ENCODE measurements at regions not wholly inside any gene's neighbourhood (a gene's known extent, or its start where the extent isn't known, plus 50 kb on each side); places are given as distances from the start of the nearest gene placed in this dataset.

DNA sequence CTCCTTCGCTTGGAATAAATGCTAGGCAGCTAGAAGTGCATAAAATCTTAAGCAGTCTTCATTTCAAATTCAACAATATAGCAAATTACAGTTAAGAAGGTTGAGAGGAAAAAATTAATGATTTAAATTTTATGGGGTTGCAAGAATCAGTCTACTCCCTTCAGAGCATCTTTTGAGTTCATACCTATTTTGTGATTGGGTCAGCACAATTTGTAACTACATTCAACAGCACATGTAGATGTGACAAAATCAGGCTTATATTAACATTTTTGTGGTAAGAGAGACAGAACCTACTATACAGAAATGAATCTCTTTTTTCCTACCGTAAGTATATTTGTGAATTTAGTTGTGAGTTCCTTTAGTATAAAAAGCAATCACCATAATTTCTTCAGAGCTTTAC, 520.6 kb upstream of the HTR2A start:
- TF ChIP-seq MAZ (IDR thresholded peaks at IDR 0.05; ENCODE audit: borderline replicate concordance, low read depth, low read length), result no peak
- TF ChIP-seq, protein P1, sequence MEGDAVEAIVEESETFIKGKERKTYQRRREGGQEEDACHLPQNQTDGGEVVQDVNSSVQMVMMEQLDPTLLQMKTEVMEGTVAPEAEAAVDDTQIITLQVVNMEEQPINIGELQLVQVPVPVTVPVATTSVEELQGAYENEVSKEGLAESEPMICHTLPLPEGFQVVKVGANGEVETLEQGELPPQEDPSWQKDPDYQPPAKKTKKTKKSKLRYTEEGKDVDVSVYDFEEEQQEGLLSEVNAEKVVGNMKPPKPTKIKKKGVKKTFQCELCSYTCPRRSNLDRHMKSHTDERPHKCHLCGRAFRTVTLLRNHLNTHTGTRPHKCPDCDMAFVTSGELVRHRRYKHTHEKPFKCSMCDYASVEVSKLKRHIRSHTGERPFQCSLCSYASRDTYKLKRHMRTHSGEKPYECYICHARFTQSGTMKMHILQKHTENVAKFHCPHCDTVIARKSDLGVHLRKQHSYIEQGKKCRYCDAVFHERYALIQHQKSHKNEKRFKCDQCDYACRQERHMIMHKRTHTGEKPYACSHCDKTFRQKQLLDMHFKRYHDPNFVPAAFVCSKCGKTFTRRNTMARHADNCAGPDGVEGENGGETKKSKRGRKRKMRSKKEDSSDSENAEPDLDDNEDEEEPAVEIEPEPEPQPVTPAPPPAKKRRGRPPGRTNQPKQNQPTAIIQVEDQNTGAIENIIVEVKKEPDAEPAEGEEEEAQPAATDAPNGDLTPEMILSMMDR (conservative IDR thresholded peaks at IDR 0.05; ENCODE audit: low read depth, low read length), result no peak
- TF ChIP-seq POLR2A (IDR thresholded peaks at IDR 0.05; ENCODE audit: low read depth, low read length), result no peak
- TF ChIP-seq BHLHE40 (IDR thresholded peaks at IDR 0.05; ENCODE audit: low read depth, low read length), result no peak
- peak; percentile 74 for TF ChIP-seq MAFK (IDR thresholded peaks at IDR 0.05; ENCODE audit: low read depth, low read length)
- H4K91ac ChIP-seq (ENCODE audit: insufficient read depth, low read depth, low read length), result no peak overlapping the region
- H3K56ac ChIP-seq (ENCODE audit: extremely low read depth, insufficient read depth, low read length), result no peak overlapping the region
- no peak overlapping the region for H2BK20ac ChIP-seq (ENCODE audit: low read depth, low read length)
- POLR2A ChIA-PET (ENCODE audit: unreplicated experiment), result interaction anchor here (0.6 kb wide), 1 partner anchor 583 kb away, joined by 8 read pairs; no protein-coding TSS in a partner anchor
- no peaks in the 10 kb centered on the region for H3K36me3 ChIP-seq (ENCODE audit: control insufficient read depth, insufficient read depth, low read length)
- no peak overlapping the region for H2BK120ac ChIP-seq (ENCODE audit: low read depth, low read length)
- no peak overlapping the region for H3K9ac ChIP-seq (ENCODE audit: low read depth, low read length)
- no peak overlapping the region for H4K8ac ChIP-seq (ENCODE audit: low read depth in 2 of 2, low read length in 2 of 2)
- ATAC-seq (ENCODE audit: low read depth) (no peak), DNase-seq (no peak)
- WGBS, 2 experiments (ENCODE audit: extremely low coverage in 2 of 2, insufficient read length in 1 of 2), result no CpG with 5 or more reads among the region's 2 CpGs
- H3K27ac ChIP-seq (ENCODE audit: insufficient read depth, low read length), result no peak overlapping the region
- H3K9me1 ChIP-seq (ENCODE audit: insufficient read depth, low read length), result no peaks in the 10 kb centered on the region
- intact Hi-C loops (cut with micrococcal nuclease) (no loop called here), in situ Hi-C loops (cut with MboI; ENCODE audit: low sequenced_read_pairs) (no loop called here), dilution Hi-C loops (cut with HindIII; ENCODE audit: low sequenced_read_pairs, unreplicated experiment) (no loop called here)
- H4K5ac ChIP-seq (ENCODE audit: low read depth, low read length), result no peak overlapping the region
- CTCF ChIA-PET, result no interaction called here
- H3K4me2 ChIP-seq (ENCODE audit: low read depth, low read length), result no peak overlapping the region
- H3K18ac ChIP-seq (ENCODE audit: low read depth, low read length), result no peak overlapping the region
- no peak overlapping the region for H3K4ac ChIP-seq (ENCODE audit: low read depth, low read length)
- no peaks in the 10 kb centered on the region for H3K79me1 ChIP-seq (ENCODE audit: low read depth in 1 of 2, low read length in 2 of 2)
- no peaks in the 10 kb centered on the region for H4K20me1 ChIP-seq (ENCODE audit: insufficient read depth, low read length)
- H2BK15ac ChIP-seq (ENCODE audit: low read depth, low read length), result no peak overlapping the region
- no peaks in the 10 kb centered on the region for H3K9me3 ChIP-seq (ENCODE audit: control insufficient read depth, insufficient read depth, low read length)
- H3K4me3 ChIP-seq (ENCODE audit: insufficient read depth, low read depth, low read length), result no peak overlapping the region
- H3K14ac ChIP-seq (replicated peaks; ENCODE audit: low read depth, low read length), result no peak overlapping the region
- H2BK5ac ChIP-seq (ENCODE audit: low read depth, low read length, poor library complexity, severe bottlenecking), result no peak overlapping the region
- no peak overlapping the region for H2AFZ ChIP-seq (replicated peaks; ENCODE audit: low read length, poor library complexity)
- no peak overlapping the region for H2AK5ac ChIP-seq (ENCODE audit: low read depth, low read length)
- H3K4me1 ChIP-seq (ENCODE audit: control insufficient read depth, insufficient read depth, low read length), result peaks cover 3% of the 10 kb centered on the region; the same call in 1 of the 2 replicates
- no peak overlapping the region for H3K23ac ChIP-seq (ENCODE audit: low read depth, low read length)
- no peak overlapping the region for H2AK9ac ChIP-seq (replicated peaks; ENCODE audit: low read depth, low read length, poor library complexity)
- BruUV-seq (replicated peaks), result no TSS peak
- H3K27me3 ChIP-seq (ENCODE audit: control insufficient read depth, insufficient read depth, low read length), result no peaks in the 10 kb centered on the region
